NCI-H2227 (cell line): ENCODE measurements at regions not wholly inside any gene's neighbourhood (a gene's known extent, or its start where the extent isn't known, plus 50 kb on each side); places are given as distances from the start of the nearest gene placed in this dataset.
"Not testable (repeated sequence)": the region's sequence is repeated elsewhere in the genome, so short reads cannot be mapped to it uniquely, and the experiment has no call there.

Experiments
- DNase-seq: peaks from one replicate; lab custom pipeline; 2025; ENCODE audit not compliant: unreplicated experiment; lab: John Stamatoyannopoulos, UW

- DNase-seq, result no peak
Observed at GRCh38 chr7:17437586-17437985, 139.1 kb downstream of the AHR start.

DNA sequence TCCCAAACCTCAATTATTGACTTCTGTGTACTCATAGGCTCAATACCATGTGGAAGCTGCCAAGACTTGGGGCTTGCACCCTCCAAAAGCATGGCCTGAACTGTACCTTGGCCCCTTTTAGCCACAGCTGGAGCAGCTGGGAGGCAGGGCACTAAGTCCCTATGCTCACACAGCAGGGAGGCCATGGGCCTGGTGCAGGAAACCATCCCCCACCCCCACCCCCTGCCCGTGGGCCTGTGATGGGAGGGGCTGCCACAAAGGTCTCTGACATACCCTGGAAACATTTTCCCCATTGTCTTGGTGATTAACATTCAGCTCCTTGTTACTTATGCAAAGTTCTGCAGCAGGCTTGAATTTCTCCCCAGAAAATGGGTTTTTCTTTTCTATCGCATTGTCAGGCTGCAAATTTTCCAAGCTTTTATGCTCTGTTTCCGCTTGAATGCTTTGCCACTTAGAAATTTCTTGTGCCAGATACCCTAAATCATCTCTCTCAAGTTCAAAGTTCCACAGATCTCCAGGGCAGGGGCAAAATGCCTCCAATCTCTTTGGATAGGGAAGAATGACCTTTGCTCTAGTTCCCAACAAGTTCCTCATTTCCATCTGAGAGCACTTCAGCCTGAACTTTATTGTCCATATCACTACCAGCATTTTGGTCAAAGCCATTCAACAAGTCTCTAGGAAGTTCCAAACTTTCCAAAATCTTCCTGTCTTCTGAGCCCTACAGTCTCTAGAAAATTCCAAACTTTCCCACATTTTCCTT lies 141.8 kb downstream of the AHR start:
- not testable (repeated sequence) for DNase-seq

- no peak for DNase-seq
Observed at GRCh38 chr7:17440831-17441230, 142.4 kb downstream of the AHR start.

- no peak for DNase-seq
Observed at GRCh38 chr7:17441557-17441956, 143.1 kb downstream of the AHR start.

- DNase-seq, result no peak
Observed at GRCh38 chr7:17444151-17444550, 145.7 kb downstream of the AHR start.

DNA sequence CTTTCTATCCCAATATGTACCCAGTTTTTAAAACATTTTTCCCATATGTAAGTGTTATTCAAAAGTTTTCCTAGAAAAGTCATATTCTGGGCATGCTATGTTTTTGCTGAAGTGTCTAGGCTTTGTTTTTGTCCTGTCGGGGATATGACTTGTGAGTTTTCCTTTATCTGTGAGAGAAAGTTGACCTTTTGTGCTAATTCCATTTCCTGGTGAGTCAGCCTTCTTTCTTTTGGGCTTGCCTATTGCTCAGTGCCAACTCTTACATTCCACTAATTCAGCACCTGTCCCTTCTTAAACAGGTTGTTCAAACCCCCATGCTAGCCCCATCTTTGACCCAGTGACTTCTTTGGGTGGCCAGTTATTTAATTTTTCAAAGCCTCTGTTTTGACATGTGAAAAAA lies 146.2 kb downstream of the AHR start:
- DNase-seq, result no peak

DNA sequence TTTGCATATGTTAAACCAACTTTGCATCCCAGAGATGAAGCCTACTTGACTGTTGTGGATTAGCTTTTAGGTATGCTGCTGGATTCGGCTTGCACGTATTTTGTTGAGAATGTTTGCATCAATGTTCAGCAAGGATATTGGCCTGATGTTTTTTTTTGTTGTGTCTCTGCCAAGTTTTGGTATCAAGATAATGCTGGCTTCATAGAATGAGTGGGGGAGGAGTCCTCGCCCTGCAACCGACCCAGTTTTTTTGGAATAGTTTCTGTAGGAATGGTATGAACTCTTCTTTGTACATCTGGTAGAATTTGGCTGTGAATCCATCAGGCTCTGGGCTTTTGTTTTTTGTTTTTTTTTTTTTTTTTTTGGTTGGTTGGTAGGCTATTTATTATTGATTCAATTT lies 147.9 kb downstream of the AHR start:
- no peak for DNase-seq

DNA sequence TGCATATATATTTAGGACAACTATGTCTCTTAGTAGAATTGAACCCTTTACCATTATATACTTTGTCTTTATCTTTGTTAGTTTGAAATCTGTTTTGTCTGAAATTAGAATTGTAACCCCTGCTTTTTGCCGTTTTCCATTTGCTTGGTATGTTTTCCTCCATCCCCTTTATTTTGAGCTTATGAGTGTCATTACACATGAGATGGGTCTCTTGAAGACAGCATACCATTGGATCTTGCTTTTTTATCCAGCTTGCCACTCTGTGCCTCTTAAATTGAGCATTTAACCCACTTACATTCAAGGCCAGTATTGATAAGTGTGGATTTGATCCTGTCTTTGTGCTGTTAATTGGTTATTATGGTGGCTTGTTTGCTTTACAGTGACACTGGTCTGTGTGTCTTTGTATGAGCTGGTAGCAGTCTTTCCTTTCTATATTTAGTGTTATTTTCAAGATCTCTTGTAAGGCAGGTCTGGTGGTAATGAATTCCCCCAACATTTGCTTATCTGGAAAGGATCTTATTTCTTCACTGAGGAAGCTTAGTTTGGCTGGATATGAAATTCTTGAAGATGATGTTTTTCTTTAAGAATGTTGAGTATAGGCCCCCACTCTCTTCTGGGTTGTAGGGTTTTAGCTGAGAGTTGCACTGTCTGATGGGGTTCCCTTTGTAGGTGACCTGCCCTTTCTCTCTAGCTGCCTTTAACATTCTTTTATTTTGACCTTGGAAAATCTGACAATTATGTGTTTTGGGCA lies 149.5 kb downstream of the AHR start:
- DNase-seq, result no peak

- DNase-seq, result no peak
Observed at GRCh38 chr7:17448479-17449423, 150.3 kb downstream of the AHR start.

DNA sequence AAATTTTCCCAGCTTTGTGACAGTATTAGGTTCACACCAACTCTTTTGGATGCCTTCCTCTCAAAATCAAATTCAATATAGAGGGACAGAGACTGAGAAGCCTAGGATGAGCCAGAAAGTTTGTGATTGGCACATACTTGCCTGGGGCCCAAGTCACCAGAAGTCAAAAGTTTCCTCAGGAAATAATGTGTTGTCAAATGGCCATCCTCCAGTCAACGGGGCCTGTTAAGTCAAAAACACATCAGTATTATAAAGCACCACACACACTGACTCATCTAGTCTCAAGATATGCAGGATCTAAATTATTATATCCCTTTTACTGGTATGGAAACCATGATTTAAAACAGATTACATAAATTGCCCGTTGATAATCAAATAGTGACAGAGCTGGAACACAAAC lies 158.1 kb downstream of the AHR start:
- no peak for DNase-seq

GRCh38 chr7:17460001-17460400 lies 161.5 kb downstream of the AHR start:
- DNase-seq, result no peak

DNA sequence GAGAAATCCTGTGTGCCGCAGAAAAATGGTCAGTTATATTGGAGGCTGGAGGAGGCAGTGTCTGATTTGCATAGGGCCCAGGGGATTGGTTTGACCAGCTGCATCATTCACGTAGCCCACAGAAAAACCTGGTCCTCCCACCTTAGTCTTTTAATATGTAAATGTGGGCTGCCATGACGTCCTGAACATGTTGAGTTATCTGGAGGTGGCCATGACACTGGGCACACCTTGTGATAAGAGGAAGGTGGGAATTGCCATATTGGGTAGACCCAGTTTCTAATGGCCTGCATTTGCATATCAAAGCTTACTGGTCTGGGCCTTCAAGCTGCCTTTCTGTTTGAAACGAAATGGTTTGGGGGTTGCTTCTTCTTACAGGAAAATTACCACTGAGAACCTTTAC lies 162.2 kb downstream of the AHR start:
- DNase-seq, result no peak

DNA sequence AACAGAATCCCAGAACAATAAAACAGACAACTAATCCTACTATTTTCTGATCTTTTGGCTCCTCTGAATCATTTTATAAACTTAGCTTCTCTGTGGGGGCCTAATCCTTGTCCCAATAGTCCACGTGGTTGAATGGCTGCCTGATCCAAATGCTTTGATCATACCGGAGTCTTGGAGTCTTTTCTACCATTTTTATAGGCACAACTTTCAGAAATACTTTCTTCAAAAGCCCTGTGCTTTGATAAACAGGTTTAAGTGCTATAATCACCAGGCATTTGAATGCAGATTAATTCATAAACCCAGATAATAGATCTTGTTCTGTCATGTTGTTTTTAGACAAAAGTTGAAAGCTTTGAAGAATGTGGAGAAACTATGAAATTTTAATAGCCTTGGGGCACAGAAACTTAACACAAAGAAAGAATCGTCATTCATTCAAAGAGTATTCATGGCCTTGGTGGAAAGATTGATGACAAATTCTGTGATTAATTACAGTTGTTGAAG lies 163.7 kb downstream of the AHR start:
- no peak for DNase-seq

GRCh38 chr7:17463511-17464085 lies 165.1 kb downstream of the AHR start:
- DNase-seq, result no peak

DNA sequence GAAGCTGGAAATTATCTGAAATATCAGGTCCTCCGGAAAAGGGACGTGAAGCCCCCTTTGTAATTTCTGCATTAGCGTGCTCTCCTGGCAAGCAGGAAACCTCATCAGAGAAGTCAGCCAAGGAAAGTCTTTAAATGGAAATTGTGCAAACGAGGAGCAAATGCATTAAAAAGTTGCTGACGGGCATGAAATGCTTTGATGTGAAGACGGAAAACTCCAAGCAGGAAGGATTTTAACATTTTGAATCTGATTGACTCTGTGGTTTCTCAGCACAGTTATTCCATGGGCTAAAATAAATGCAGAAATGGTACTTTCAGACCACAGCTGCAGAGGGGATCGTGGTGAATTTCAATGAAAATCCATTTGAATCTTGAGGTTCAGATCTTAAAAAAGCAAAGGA lies 167.8 kb downstream of the AHR start:
- no peak for DNase-seq

DNA sequence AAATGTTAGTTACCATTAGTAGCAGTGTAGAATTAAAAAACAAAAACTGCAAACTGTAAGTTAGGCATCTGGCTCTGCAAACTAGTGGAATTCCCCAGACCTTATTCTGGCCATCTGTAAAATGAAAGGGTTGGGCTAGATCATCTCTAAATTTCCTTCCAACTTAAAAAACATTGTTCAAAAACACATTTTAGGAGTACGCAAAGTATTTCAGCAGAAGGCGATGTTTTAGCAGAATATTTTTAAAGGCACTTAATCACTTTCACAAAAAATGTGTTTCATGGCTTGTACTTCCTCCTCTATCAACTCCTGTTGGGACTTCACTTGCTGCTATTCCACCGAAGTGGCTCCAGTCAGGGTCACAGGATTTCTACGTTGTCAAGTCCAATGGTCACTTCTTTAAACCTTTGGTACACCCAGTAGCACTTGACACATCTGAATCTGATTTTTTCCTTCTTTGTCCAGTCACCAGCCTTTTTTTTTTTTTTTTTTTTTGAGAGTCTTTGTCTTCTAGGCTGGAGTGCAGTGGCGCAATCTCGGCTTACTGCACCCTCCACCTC lies 169.0 kb downstream of the AHR start:
- no peak for DNase-seq

DNA sequence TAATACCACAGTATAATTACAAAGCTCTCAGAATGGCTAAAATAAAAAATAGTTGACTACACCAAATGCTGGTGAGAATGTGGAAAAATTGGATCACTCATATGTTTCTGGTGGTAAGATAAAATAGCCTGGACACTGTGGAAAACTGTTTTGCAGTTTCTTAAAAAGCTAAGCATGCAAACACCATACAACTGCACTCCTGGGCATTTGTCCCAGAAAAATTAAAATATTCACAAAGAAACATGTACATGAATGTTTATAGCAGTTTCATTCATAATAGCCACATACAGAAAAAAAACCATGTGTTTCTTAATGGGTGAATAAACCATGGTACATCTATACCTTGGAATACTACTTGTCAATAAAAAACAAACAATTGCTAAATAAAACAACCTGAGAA lies 172.9 kb downstream of the AHR start:
- DNase-seq, result no peak

DNA sequence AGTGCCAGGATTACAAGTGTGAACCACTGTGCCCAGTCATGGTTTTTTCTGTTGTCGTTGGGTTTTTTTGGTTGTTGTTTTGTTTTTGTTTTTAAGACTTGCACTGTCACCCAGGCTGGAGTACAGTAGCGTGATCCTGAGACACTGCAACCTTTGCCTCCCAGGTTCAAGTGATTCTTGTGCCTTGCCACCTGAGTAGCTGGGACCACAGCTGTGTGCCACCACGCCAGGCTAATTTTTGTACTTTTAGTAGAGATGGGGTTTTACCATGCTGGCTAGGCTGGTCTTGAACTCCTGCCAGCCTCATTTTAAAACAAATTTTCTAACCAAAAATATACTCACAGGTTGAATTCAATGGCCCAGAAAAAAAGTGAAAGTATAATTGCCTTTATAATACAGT lies 174.1 kb downstream of the AHR start:
- DNase-seq, result no peak

- no peak for DNase-seq
Observed at GRCh38 chr7:17472939-17473338, 174.5 kb downstream of the AHR start.

GRCh38 chr7:17474724-17475344 lies 176.4 kb downstream of the AHR start:
- no peak for DNase-seq
